NB4 (cell line): ENCODE measurements at regions not wholly inside any gene's neighbourhood (a gene's known extent, or its start where the extent isn't known, plus 50 kb on each side); places are given as distances from the start of the nearest gene placed in this dataset.
"Not testable (repeated sequence)": the region's sequence is repeated elsewhere in the genome, so short reads cannot be mapped to it uniquely, and the experiment has no call there.

Experiments used
- DNase-seq: peaks from one replicate; pipeline ENCODE4 v3.0.0; 2010; ENCODE audit warnings: low read depth
- H3K4me3 ChIP-seq: one replicate; pipeline ENCODE4 v1.5.1; 2011; ENCODE audit warnings: mild to moderate bottlenecking, low read depth, low read length, moderate library complexity
- CTCF ChIP-seq: IDR thresholded peaks from one replicate; pipeline ENCODE4 v1.5.1; 2012; ENCODE audit warnings: low read depth, low read length
- MAX ChIP-seq: IDR thresholded peaks from 2 replicates; pipeline ENCODE4 v1.6.1; 2011; ENCODE audit warnings: low read depth, low read length
- MYC ChIP-seq: IDR thresholded peaks from 2 replicates; pipeline ENCODE4 v1.6.1; 2011; ENCODE audit warnings: low read depth, low read length
- POLR2A ChIP-seq: IDR thresholded peaks from 2 replicates; pipeline ENCODE4 v1.6.1; 2011; ENCODE audit warnings: mild to moderate bottlenecking; ENCODE audit not compliant: insufficient read length; ENCODE audit errors: extremely low read depth

- DNase-seq = no peak
- no peak overlapping the region for H3K4me3 ChIP-seq
- TF ChIP-seq CTCF (no peak), MAX (no peak), MYC (no peak), POLR2A (no peak)
Measured at GRCh38 chr4:137800861-137801260, 268.6 kb upstream of the PCDH18 start.

DNA sequence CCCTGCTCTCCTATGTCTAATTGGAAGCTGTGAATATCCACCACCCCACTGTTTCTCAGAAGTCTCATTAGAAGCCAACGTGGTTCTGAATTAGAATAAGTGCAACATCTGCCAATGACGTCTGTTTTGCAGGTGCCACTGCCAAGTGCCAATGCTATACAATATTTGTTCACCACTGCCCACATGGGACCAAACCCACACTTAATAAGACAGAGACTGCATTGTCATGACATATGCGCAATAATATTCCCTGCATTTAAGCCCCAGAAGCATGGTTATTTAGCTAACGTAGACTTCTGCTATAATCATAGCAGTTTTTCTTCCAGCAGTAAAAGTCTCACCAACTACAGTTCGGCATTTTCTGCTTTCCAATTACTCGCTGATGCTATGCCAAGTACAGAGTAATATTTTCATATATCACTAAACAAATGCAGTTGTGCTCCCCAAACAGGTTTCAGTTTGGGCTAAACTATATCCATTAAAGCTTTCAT, 262.5 kb upstream of the PCDH18 start:
- no peak overlapping the region for H3K4me3 ChIP-seq
- no peak for DNase-seq
- TF ChIP-seq POLR2A (no peak), MAX (no peak)

GRCh38 chr4:137789263-137789662, 257.0 kb upstream of the PCDH18 start:
- DNase-seq, H3K4me3 ChIP-seq: not testable (repeated sequence)

- not testable (repeated sequence) for H3K4me3 ChIP-seq, DNase-seq
Measured at GRCh38 chr4:137783923-137784322, 251.6 kb upstream of the PCDH18 start.

- H3K4me3 ChIP-seq = no peak overlapping the region
- TF ChIP-seq POLR2A (no peak), MAX (no peak), MYC (no peak), CTCF (no peak)
Measured at GRCh38 chr4:137775701-137776100, 243.4 kb upstream of the PCDH18 start.

GRCh38 chr4:137774501-137774900, 242.2 kb upstream of the PCDH18 start:
- TF ChIP-seq CTCF (no peak), MAX (no peak), MYC (no peak), POLR2A (no peak)
- DNase-seq = no peak
- no peak overlapping the region for H3K4me3 ChIP-seq

More at GRCh38 chr4:137775701-137776100, 243.4 kb upstream of the PCDH18 start:
- DNase-seq = no peak

DNA sequence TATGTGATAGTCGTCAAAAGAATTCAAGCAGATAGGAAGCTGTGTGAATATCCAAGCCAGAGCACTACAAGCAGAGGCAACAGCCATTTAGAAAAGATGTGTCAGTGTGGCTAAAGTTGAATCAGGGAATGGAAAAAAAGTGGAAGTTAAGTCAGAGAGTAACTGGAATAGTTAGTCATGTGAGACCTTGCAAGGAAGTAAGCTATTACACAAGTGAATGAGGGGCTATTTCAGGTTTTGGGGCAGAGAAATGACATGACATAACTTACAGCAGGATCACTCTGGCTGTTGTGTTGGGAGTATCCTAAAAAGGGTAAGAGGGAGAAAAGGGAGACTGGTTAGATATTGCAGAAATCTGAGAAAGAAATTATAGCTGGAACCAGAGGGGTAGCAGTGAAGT, 236.6 kb upstream of the PCDH18 start:
- no peak for DNase-seq
- TF ChIP-seq MYC (no peak), POLR2A (no peak), MAX (no peak), CTCF (no peak)
- H3K4me3 ChIP-seq = no peak overlapping the region

DNA sequence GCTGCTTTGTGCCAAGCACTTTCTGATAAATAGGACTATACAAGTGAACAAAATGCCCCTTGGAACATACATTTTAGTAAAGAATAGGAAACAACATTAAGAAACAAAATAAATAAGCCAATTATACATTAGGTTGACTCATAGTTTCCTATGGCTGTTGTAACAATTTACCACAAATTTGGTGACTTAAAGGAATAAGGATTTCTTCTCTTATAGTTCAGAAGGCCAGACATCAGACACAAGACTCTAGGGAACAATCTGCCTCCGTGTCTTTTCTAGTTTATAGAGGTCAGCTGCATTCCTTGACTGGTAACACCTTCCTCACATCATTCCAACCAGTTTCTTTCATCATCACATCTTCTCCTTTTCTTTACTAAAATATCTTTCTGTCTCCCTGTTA, 235.9 kb upstream of the PCDH18 start:
- no peak overlapping the region for H3K4me3 ChIP-seq
- DNase-seq = no peak
- TF ChIP-seq CTCF (no peak), POLR2A (no peak), MAX (no peak), MYC (no peak)
